GM23338 (cell line): ENCODE measurements at regions not wholly inside any gene's neighbourhood (a gene's known extent, or its start where the extent isn't known, plus 50 kb on each side); places are given as distances from the start of the nearest gene placed in this dataset.

Source experiments
- ATAC-seq: fragments of 200-7000 bp; cut with Tn5 transposase; 3 replicates; pipeline ENCODE4 v1.9.1; 2020
- DNase-seq: peaks from one replicate; pipeline ENCODE4 v3.0.0-alpha.2; 2015; ENCODE audit warnings: low spot score
- H2AFZ ChIP-seq: fragments of 200-600 bp; sonication (generic); 2 replicates; pipeline ENCODE4 v1.8.0; 2016; ENCODE audit warnings: antibody characterized with exemption, mild to moderate bottlenecking, moderate library complexity
- H3F3A ChIP-seq: fragments of 200-600 bp; sonication (generic); replicated peaks from 2 replicates; pipeline ENCODE4 v1.8.0; 2017; ENCODE audit warnings: antibody characterized with exemption, mixed run types, low read depth
- H3K27ac ChIP-seq: fragments of 200-600 bp; sonication (generic); 2 replicates; pipeline ENCODE4 v1.6.1; 2016; ENCODE audit warnings: low read depth
- H3K27me3 ChIP-seq: fragments of 200-600 bp; sonication (generic); 2 replicates; pipeline ENCODE4 v1.8.0; 2016; ENCODE audit warnings: mild to moderate bottlenecking, mixed run types, moderate library complexity; ENCODE audit not compliant: insufficient read depth
- H3K36me3 ChIP-seq: fragments of 200-600 bp; sonication (generic); 2 replicates; pipeline ENCODE4 v1.8.0; 2016; ENCODE audit warnings: mild to moderate bottlenecking; ENCODE audit not compliant: insufficient read depth
- H3K4me1 ChIP-seq: fragments of 200-600 bp; sonication (generic); 2 replicates; pipeline ENCODE4 v1.8.0; 2016; ENCODE audit warnings: mild to moderate bottlenecking, moderate library complexity; ENCODE audit not compliant: insufficient read depth
- H3K4me2 ChIP-seq: fragments of 200-600 bp; sonication (generic); 2 replicates; pipeline ENCODE4 v1.7.1; 2017; ENCODE audit warnings: mixed run types
- H3K4me3 ChIP-seq: fragments of 200-600 bp; sonication (generic); 2 replicates; pipeline ENCODE4 v1.6.1; 2016; ENCODE audit warnings: mixed run types
- H3K79me2 ChIP-seq: fragments of 200-600 bp; sonication (generic); replicated peaks from 2 replicates; pipeline ENCODE4 v1.8.0; 2017; ENCODE audit warnings: mild to moderate bottlenecking; ENCODE audit not compliant: insufficient read depth
- H3K9me2 ChIP-seq: fragments of 200-600 bp; sonication (generic); 2 replicates; pipeline ENCODE4 v1.8.0; 2017; ENCODE audit not compliant: insufficient read depth
- H4K20me1 ChIP-seq: fragments of 200-600 bp; sonication (generic); replicated peaks from 2 replicates; pipeline ENCODE4 v1.8.0; 2017; ENCODE audit warnings: mild to moderate bottlenecking; ENCODE audit not compliant: insufficient read depth
- H3K27ac Mint-ChIP-seq: 2 replicates; pipeline ENCODE4 v1.8.0; 2020; ENCODE audit warnings: inconsistent platforms, mild to moderate bottlenecking, moderate library complexity, mixed read lengths
- H3K27me3 Mint-ChIP-seq: 3 replicates; pipeline ENCODE4 v1.8.0; 2022; ENCODE audit warnings: low read depth, mild to moderate bottlenecking, moderate library complexity, mixed read lengths, inconsistent platforms; ENCODE audit not compliant: insufficient read depth, poor library complexity
- H3K36me3 Mint-ChIP-seq: 3 replicates; pipeline ENCODE4 v1.8.0; 2021; ENCODE audit warnings: low read depth, mild to moderate bottlenecking, inconsistent platforms, moderate library complexity, mixed read lengths
- H3K4me1 Mint-ChIP-seq: 3 replicates; pipeline ENCODE4 v1.8.0; 2020; ENCODE audit warnings: mild to moderate bottlenecking, inconsistent platforms, mixed read lengths
- H3K4me3 Mint-ChIP-seq: 3 replicates; pipeline ENCODE4 v1.8.0; 2021; ENCODE audit warnings: moderate library complexity, mild to moderate bottlenecking, inconsistent platforms, mixed read lengths
- H3K9me3 Mint-ChIP-seq: 3 replicates; pipeline ENCODE4 v1.8.0; 2020; ENCODE audit warnings: moderate library complexity, mild to moderate bottlenecking, inconsistent platforms, mixed read lengths
- CREB1 ChIP-seq: fragments of 250-450 bp; sonication (Bioruptor Pico); IDR thresholded peaks from 2 replicates; pipeline ENCODE4 v1.5.0; 2020; ENCODE audit warnings: low read depth, mild to moderate bottlenecking, moderate library complexity
- CTCF ChIP-seq, 2 experiments: fragments of 200-600 bp in 1 of 2; sonication (generic) in 1 of 2; conservative IDR thresholded peaks; 2 replicates each; pipeline versions ENCODE4 v1.5.1 to v1.6.1; 2016 to 2017; ENCODE audit warnings: antibody characterized with exemption in 2 of 2, low read depth in 2 of 2, mild to moderate bottlenecking in 2 of 2, moderate library complexity in 1 of 2
- EZH2phosphoT487 ChIP-seq: fragments of 200-600 bp; sonication (generic); IDR thresholded peaks from one replicate; pipeline ENCODE4 v1.8.1; 2018; ENCODE audit warnings: antibody characterized with exemption; ENCODE audit not compliant: unreplicated experiment
- JUNB ChIP-seq: IDR thresholded peaks from one replicate; pipeline ENCODE4 v1.6.1; 2016; ENCODE audit warnings: antibody characterized with exemption; ENCODE audit not compliant: unreplicated experiment
- NANOG ChIP-seq: IDR thresholded peaks from 2 replicates; pipeline ENCODE4 v1.6.1; 2016; ENCODE audit warnings: antibody characterized with exemption, borderline replicate concordance
- STAT1 ChIP-seq: IDR thresholded peaks from one replicate; pipeline ENCODE4 v1.6.1; 2016; ENCODE audit warnings: antibody characterized with exemption; ENCODE audit not compliant: unreplicated experiment
- ZNF114 ChIP-seq: fragments of 250-450 bp; sonication (Bioruptor Pico); IDR thresholded peaks from 2 replicates; pipeline ENCODE4 v1.5.0; 2020; ENCODE audit warnings: mild to moderate bottlenecking, moderate library complexity
- ZNF462 ChIP-seq: fragments of 250-450 bp; sonication (Bioruptor Pico); IDR thresholded peaks from 2 replicates; pipeline ENCODE4 v1.5.0; 2020; ENCODE audit warnings: mild to moderate bottlenecking, moderate library complexity

DNA sequence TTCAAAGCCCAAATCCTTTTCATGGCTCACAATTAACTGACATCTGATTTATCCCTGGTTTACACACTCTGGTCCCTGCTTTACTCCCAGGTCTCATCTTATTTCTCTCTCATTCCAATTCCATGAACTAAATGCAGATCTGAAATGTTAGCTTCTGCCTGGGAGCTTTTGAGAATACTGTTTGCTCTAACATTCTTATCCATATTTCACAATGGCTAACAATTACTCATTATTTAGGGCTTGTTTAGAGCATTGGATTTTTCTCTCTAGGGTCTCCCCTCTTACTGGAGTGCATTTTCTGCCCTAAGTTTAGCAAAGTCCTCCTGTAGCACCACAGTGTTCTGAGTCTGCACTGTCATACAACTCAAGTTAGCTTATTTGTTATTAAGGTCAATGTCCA, 121.5 kb upstream of the HCRTR2 start (continued):
- TF ChIP-seq ZNF462 (no peak), ZNF114 (CRISPR knock-in tag) (no peak), JUNB (no peak), CTCF (conservative IDR thresholded peaks at IDR 0.05; ENCODE audit: low read depth in 2 of 2) (no peak), STAT1 (no peak), CREB1 (CRISPR knock-in tag) (no peak)

DNA sequence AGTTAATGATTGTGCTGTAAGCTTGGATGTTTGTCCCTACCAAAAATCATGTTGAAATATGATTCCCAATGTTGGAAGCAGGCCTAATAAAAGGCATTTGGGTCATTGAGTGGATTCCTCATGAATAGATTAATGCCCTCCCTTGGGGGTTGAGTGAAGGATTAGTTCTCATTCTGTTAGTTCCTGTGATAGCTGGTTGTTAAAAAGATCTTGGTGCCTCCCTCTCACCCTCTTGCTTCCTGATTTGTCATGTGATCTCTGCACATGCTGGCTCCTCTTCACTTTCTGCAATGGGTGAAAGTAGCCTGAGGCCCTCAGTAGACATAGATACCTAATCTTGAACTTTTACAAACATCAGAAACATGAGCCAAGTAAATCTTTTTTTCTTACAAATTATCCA, 115.6 kb upstream of the HCRTR2 start:
- Histone ChIP-seq H3K27ac (no peak overlapping the region), H3K4me3 (no peak overlapping the region), H3K79me2 (no peaks in the 10 kb centered on the region), H3K27me3 (no peaks in the 10 kb centered on the region), H3K4me1 (no peaks in the 10 kb centered on the region), H2AFZ (peak overlapping the region; percentile 23; the same call in 1 of the 2 replicates), H3K4me2 (no peak overlapping the region), H3K36me3 (no peaks in the 10 kb centered on the region), H3F3A (no peaks in the 10 kb centered on the region), H3K9me2 (no peaks in the 10 kb centered on the region), H4K20me1 (no peaks in the 10 kb centered on the region)
- Mint-ChIP-seq H3K27ac (no peak overlapping the region), H3K36me3 (no peaks in the 10 kb centered on the region; the same call in 2 of the 3 replicates), H3K4me3 (no peak overlapping the region), H3K9me3 (peaks cover 2% of the 10 kb centered on the region; the same call in 2 of the 3 replicates), H3K4me1 (no peaks in the 10 kb centered on the region; the same call in 2 of the 3 replicates), H3K27me3 (peaks cover 8% of the 10 kb centered on the region)
- ATAC-seq (no peak), DNase-seq (no peak)
- TF ChIP-seq NANOG (no peak), STAT1 (no peak), EZH2phosphoT487 (no peak), ZNF462 (no peak), ZNF114 (CRISPR knock-in tag) (no peak)
